ENCODE measurements at regions not wholly inside any gene's neighbourhood (a gene's known extent, or its start where the extent isn't known, plus 50 kb on each side); places are given as distances from the start of the nearest gene placed in this dataset.

DNA sequence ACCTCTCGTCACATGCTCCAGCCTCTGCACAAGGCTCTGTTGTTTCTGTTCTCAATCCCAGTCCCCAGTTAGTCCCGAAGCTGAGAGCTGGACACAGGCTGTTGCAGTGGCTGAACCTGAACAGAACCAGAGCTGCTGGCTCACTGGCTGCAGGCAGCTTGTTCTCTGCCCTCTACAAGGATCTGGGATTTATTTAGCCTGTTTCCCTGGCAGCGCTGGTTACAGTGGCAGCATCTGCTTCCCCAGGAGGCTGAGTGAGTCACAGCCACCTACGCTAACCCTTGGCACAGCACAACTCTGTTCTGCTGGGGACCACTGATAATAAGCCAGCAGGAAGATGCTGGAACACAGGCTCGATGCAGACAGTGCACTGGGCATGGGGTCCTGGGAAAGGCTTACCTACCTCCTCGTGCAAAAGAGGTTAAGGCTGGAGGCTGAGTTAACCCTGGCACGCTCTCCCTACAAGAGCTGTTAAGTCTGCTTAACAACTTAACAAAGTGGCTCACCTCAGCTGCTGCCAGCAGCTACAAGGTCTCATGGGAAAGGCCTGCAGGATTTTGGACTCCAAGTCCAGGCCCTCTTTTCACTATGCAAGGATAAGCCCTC, 299.6 kb downstream of the PCNX1 start:
- Histone ChIP-seq H3K27me3 (ENCODE audit: control insufficient read depth in 2 of 2, insufficient read depth in 2 of 2, low read length in 2 of 2) (peaks cover 0 to 7% of the 10 kb centered on the region in 2 experiments; a peak in 1 of 5 replicates), H3K4me3 (no peak overlapping the region), H3K9me1 (ENCODE audit: control insufficient read depth, insufficient read depth, low read length) (no peaks in the 10 kb centered on the region), H3K9me3 (replicated peaks; ENCODE audit: control insufficient read depth, insufficient read depth, low read depth, low read length) (no peaks in the 10 kb centered on the region), H4K20me1 (replicated peaks; ENCODE audit: control insufficient read depth, insufficient read depth, low read length) (no peaks in the 10 kb centered on the region), H2AFZ (ENCODE audit: low read depth, low read length) (no peak overlapping the region), H3K79me2 (ENCODE audit: control insufficient read depth, insufficient read depth, low read length) (no peaks in the 10 kb centered on the region), H3K36me3 (ENCODE audit: control insufficient read depth, insufficient read depth, low read length) (no peaks in the 10 kb centered on the region), H3K9ac (ENCODE audit: insufficient read depth in 1 of 2, low read depth in 2 of 2, low read length in 2 of 2) (no peak overlapping the region), H3K27ac (ENCODE audit: extremely low read depth, low read depth, low read length) (no peak overlapping the region), H3K4me1 (replicated peaks in 1 of 2; ENCODE audit: control insufficient read depth in 2 of 2, insufficient read depth in 2 of 2, low read length in 2 of 2) (no peaks in the 10 kb centered on the region; a peak in 1 of 5 replicates), H3K4me2 (ENCODE audit: insufficient read depth, low read length) (no peak overlapping the region)
- intact Hi-C loops (cut with micrococcal nuclease), result no loop called here
- CTCF ChIA-PET (ENCODE audit: low intra/inter-chr PET ratio), result no interaction called here
- DNase-seq (ENCODE audit: extremely low read depth in 1 of 4, low spot score in 3 of 4) (no peak), ATAC-seq (no peak), FAIRE-seq (no peak)
- POLR2A ChIA-PET, result no interaction called here
- TF ChIP-seq CBFA2T3 (IDR thresholded peaks at IDR 0.05) (peak; percentile 38; the same call in 1 of the 2 replicates), HIVEP1 (CRISPR knock-in tag; IDR thresholded peaks at IDR 0.05) (no peak), EGR1 (conservative IDR thresholded peaks at IDR 0.05) (peak; percentile 53), GABPB1 (CRISPR knock-in tag; IDR thresholded peaks at IDR 0.05) (no peak)
- 1% methylated on average over 7 of the region's 7 CpGs for WGBS (ENCODE audit: insufficient coverage, low coverage, missing lambda C conversion rate)
- in situ Hi-C loops (cut with MboI), result no loop called here
- BruUV-seq (replicated peaks), result no TSS peak

DNA sequence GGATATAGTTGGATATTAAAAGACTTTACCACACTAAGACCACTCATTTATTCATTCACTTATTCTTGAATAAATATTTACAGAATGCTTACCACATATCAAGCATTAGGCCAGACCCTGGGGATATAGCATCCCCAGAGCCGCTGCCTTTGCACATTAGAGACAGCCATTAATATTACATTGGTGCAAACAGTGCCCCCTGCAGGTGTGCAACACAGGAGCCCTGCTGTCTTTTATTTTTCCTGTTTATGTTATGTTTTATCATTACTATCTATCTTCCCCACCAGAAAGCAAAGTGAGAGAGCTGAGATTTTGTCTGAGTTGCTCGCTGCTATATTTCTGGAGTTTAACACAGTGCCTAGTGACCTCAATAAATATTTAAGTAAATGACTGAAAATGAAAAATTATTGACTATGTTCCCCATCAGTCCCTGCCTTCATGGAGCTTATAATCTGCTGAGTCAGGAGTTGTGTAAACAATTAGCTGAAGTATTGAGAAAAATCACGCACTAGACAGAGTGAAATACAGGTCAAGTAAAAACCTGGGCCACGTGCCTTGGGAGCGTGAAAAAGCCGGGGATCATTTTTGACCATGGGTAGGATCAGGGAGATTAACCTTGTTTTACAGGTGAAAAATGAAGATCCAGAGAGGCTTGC, 301.6 kb downstream of the PCNX1 start:
- POLR2A ChIA-PET, result interaction anchor here (0.6 kb wide), 2 partner anchors 15 to 48 kb away, joined by 3 to 5 read pairs; no protein-coding TSS in a partner anchor
- WGBS (ENCODE audit: insufficient coverage, low coverage, missing lambda C conversion rate), result 15% methylated on average over 6 of the region's 6 CpGs
- CTCF ChIA-PET (ENCODE audit: low intra/inter-chr PET ratio), result no interaction called here
- no peak for FAIRE-seq
- H4K20me1 ChIP-seq (replicated peaks; ENCODE audit: control insufficient read depth, insufficient read depth, low read length), result no peaks in the 10 kb centered on the region
- in situ Hi-C loops (cut with MboI), result no loop called here
- DNase-seq (ENCODE audit: extremely low read depth in 1 of 4, low spot score in 3 of 4), result peak in 1 of 4 experiments; percentile 11
- no peaks in the 10 kb centered on the region; a peak in 1 of 5 replicates for H3K4me1 ChIP-seq (replicated peaks in 1 of 2; ENCODE audit: control insufficient read depth in 2 of 2, insufficient read depth in 2 of 2, low read length in 2 of 2)
- no TSS peak for BruUV-seq (replicated peaks)
- H3K36me3 ChIP-seq (ENCODE audit: control insufficient read depth, insufficient read depth, low read length), result no peaks in the 10 kb centered on the region
- no peak overlapping the region for H3K27ac ChIP-seq (ENCODE audit: extremely low read depth, low read depth, low read length)
- H3K27me3 ChIP-seq (ENCODE audit: control insufficient read depth in 2 of 2, insufficient read depth in 2 of 2, low read length in 2 of 2), result no peaks in the 10 kb centered on the region; a peak in 1 of 5 replicates
- ATAC-seq, result no peak
- no peak overlapping the region for H3K4me2 ChIP-seq (ENCODE audit: insufficient read depth, low read length)
- no peak overlapping the region for H3K4me3 ChIP-seq
- H3K79me2 ChIP-seq (ENCODE audit: control insufficient read depth, insufficient read depth, low read length), result no peaks in the 10 kb centered on the region
- no peak overlapping the region for H3K9ac ChIP-seq (ENCODE audit: insufficient read depth in 1 of 2, low read depth in 2 of 2, low read length in 2 of 2)
- no peak overlapping the region for H2AFZ ChIP-seq (ENCODE audit: low read depth, low read length)
- H3K9me1 ChIP-seq (ENCODE audit: control insufficient read depth, insufficient read depth, low read length), result no peaks in the 10 kb centered on the region
- no peaks in the 10 kb centered on the region for H3K9me3 ChIP-seq (replicated peaks; ENCODE audit: control insufficient read depth, insufficient read depth, low read depth, low read length)
- intact Hi-C loops (cut with micrococcal nuclease), result no loop called here
- TF ChIP-seq MAFG (tag; conservative IDR thresholded peaks at IDR 0.05) (peak; percentile 67), DDX20 (tag; IDR thresholded peaks at IDR 0.05; ENCODE audit: low read depth) (no peak), CREBBP (IDR thresholded peaks at IDR 0.05; ENCODE audit: low read depth, low read length) (no peak), RNF2 (IDR thresholded peaks at IDR 0.05) (no peak), XRCC3 (IDR thresholded peaks at IDR 0.05) (no peak), STAT5A (IDR thresholded peaks at IDR 0.05; ENCODE audit: borderline replicate concordance, low read length) (no peak), IRF1 (CRISPR knock-in tag; IDR thresholded peaks at IDR 0.05; ENCODE audit: borderline replicate concordance) (no peak), SRSF1 (IDR thresholded peaks at IDR 0.05; ENCODE audit: low read depth, low read length) (no peak), HEY1 (CRISPR knock-in tag; IDR thresholded peaks at IDR 0.05; ENCODE audit: borderline replicate concordance) (no peak), C11orf30 (IDR thresholded peaks at IDR 0.05; ENCODE audit: low read depth) (peak; percentile 49), COPS2 (conservative IDR thresholded peaks at IDR 0.05) (no peak), PHB (CRISPR knock-in tag; IDR thresholded peaks at IDR 0.05) (no peak), CHD4 (IDR thresholded peaks at IDR 0.05; ENCODE audit: insufficient read depth, insufficient replicate concordance, low read depth, low read length, poor library complexity, severe bottlenecking) (no peak), RCOR1 (IDR thresholded peaks at IDR 0.05; ENCODE audit: borderline replicate concordance in 1 of 2, low read depth in 2 of 2, low read length in 2 of 2) (no peak)

All from K562 (cell line).